Gastrocnemius medialis (tissue), 4 donors: ENCODE measurements at regions not wholly inside any gene's neighbourhood (a gene's known extent, or its start where the extent isn't known, plus 50 kb on each side); places are given as distances from the start of the nearest gene placed in this dataset.

Source experiments
- ATAC-seq, 2 donors: fragments of 150-250 bp; one replicate each; pipeline ENCODE4 v1.9.1; 2016
- DNase-seq, 2 donors: peaks; one replicate each; pipeline ENCODE4 v3.0.0-alpha.2; 2019
- H3K27ac ChIP-seq, 4 donors: fragments of 200-600 bp; sonication (generic); 1 replicate in 1 of 4; 2 replicates in 3 of 4; pipeline ENCODE4 v1.5.1; 2016 to 2018; ENCODE audit warnings: mild to moderate bottlenecking in 2 of 4, moderate library complexity in 1 of 4
- H3K27me3 ChIP-seq, 3 donors: fragments of 200-600 bp; sonication (generic) in 2 of 3; 1 replicate in 1 of 3; 2 replicates in 2 of 3; pipeline versions ENCODE4 v1.5.1 to v1.6.0; 2016 to 2019; ENCODE audit warnings: mild to moderate bottlenecking in 1 of 3, moderate library complexity in 1 of 3
- H3K36me3 ChIP-seq, 2 donors: fragments of 200-600 bp; sonication (generic) in 1 of 2; one replicate each; pipeline ENCODE4 v1.5.1; 2017 to 2018
- H3K4me1 ChIP-seq, 2 donors: fragments of 200-600 bp; sonication (generic) in 1 of 2; one replicate each; pipeline ENCODE4 v1.5.1; 2016 to 2017; ENCODE audit warnings: mild to moderate bottlenecking in 2 of 2
- H3K4me3 ChIP-seq, 4 donors: fragments of 200-600 bp; sonication (generic) in 3 of 4; 1 replicate in 1 of 4; 2 replicates in 3 of 4; pipeline ENCODE4 v1.5.1; 2016 to 2019; ENCODE audit warnings: mild to moderate bottlenecking in 2 of 4
- H3K9me3 ChIP-seq, 3 donors: fragments of 200-600 bp; sonication (generic) in 2 of 3; 1 replicate in 1 of 3; 2 replicates in 2 of 3; pipeline ENCODE4 v1.5.1; 2016 to 2019
- POLR2A ChIP-seq, 2 donors: fragments of 450-650 bp; IDR thresholded peaks; one replicate each; pipeline ENCODE4 v1.6.1; 2017; ENCODE audit warnings: antibody characterized with exemption in 2 of 2, mild to moderate bottlenecking in 2 of 2, moderate library complexity in 2 of 2
- in situ Hi-C, 4 donors: fragments of 200-750 bp; cut with MboI; loops; one replicate each; pipeline versions ENCODE4 v1.15.0 to v1.8.0; 2017; ENCODE audit warnings: low sequenced_read_pairs in 4 of 4
- intact Hi-C: fragments of 100-400 bp; cut with DNase I; formaldehyde crosslinking; loops from one replicate; pipeline ENCODE4 v1.15.1; 2023; ENCODE audit warnings: low total_unique reads
- TF ChIP-seq, protein P1 (sequence below), 5 experiments: fragments of 450-650 bp in 3 of 5; fragments of 200-600 bp in 2 of 5; sonication (generic) in 2 of 5; IDR thresholded peaks in 4 of 5; conservative IDR thresholded peaks in 1 of 5; 1 replicate in 4 of 5; 2 replicates in 1 of 5; pipeline ENCODE4 v1.5.1; 2016 to 2019; ENCODE audit warnings: antibody characterized with exemption in 5 of 5, mild to moderate bottlenecking in 3 of 5, moderate library complexity in 3 of 5

DNA sequence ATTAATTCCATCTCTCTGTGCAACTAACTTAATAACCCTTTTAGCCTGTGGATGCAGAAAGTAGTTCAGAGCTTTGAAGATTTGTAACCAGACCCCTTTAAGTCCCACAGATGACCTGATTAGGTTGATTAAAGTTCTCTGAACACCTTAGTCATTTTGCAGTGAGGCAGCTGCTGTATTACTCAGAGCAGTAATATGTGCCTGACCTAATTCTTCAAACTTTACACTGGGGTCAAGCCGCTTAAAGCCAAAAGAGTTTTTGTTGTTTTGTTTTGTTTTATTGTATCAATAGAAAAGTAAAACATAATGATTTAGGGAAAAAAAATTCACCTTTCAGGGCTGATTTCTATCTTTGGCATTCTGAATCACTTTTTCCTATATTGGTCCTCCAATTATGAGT is 78.6 kb upstream of the PLEKHG7 start:
- peak in 1 of 2 donors; percentile 33 for ATAC-seq

DNA sequence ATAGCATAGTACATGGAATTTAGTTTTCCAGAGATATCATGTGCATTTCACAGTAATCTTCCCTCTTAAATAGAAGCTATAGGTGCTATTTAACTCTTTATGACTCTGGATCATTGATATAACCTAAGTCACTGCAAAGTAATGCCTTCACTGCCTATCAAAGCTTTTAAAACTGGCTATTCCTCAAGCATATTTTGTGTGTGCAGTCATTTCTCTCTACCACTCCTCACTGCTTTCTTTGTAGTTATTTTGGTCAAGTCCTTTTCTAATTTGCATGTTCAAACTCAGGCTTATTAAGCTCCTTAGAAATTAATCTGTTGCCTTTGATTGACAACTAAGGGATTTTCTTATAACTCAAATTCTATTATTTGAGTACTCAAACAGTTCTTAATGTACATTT is 79.4 kb upstream of the PLEKHG7 start:
- TF ChIP-seq POLR2A (IDR thresholded peaks at IDR 0.05): no peak
- TF ChIP-seq, protein P1, sequence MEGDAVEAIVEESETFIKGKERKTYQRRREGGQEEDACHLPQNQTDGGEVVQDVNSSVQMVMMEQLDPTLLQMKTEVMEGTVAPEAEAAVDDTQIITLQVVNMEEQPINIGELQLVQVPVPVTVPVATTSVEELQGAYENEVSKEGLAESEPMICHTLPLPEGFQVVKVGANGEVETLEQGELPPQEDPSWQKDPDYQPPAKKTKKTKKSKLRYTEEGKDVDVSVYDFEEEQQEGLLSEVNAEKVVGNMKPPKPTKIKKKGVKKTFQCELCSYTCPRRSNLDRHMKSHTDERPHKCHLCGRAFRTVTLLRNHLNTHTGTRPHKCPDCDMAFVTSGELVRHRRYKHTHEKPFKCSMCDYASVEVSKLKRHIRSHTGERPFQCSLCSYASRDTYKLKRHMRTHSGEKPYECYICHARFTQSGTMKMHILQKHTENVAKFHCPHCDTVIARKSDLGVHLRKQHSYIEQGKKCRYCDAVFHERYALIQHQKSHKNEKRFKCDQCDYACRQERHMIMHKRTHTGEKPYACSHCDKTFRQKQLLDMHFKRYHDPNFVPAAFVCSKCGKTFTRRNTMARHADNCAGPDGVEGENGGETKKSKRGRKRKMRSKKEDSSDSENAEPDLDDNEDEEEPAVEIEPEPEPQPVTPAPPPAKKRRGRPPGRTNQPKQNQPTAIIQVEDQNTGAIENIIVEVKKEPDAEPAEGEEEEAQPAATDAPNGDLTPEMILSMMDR (IDR thresholded peaks at IDR 0.05 in 4 of 5, conservative IDR thresholded peaks at IDR 0.05 in 1 of 5): no peak
- in situ Hi-C loops (no loop called here), intact Hi-C loops (no loop called here)
- no peak for ATAC-seq
- Histone ChIP-seq H3K4me3 (no peak overlapping the region), H3K9me3 (no peaks in the 10 kb centered on the region), H3K36me3 (no peaks in the 10 kb centered on the region), H3K4me1 (no peaks in the 10 kb centered on the region), H3K27me3 (no peaks in the 10 kb centered on the region), H3K27ac (no peak overlapping the region)
- no peak for DNase-seq

More for the DNA sequence above, 78.6 kb upstream of the PLEKHG7 start:
- in situ Hi-C loops: no loop called here
- no peaks in the 10 kb centered on the region for H3K27me3 ChIP-seq
- TF ChIP-seq, protein P1 (IDR thresholded peaks at IDR 0.05 in 4 of 5, conservative IDR thresholded peaks at IDR 0.05 in 1 of 5): no peak
- TF ChIP-seq POLR2A (IDR thresholded peaks at IDR 0.05): no peak
- no peak for DNase-seq
- no peaks in the 10 kb centered on the region for H3K9me3 ChIP-seq
- H3K4me1 ChIP-seq: no peaks in the 10 kb centered on the region
- H3K4me3 ChIP-seq: no peak overlapping the region
- no peaks in the 10 kb centered on the region for H3K36me3 ChIP-seq
- intact Hi-C loops: no loop called here
- no peak overlapping the region for H3K27ac ChIP-seq

DNA sequence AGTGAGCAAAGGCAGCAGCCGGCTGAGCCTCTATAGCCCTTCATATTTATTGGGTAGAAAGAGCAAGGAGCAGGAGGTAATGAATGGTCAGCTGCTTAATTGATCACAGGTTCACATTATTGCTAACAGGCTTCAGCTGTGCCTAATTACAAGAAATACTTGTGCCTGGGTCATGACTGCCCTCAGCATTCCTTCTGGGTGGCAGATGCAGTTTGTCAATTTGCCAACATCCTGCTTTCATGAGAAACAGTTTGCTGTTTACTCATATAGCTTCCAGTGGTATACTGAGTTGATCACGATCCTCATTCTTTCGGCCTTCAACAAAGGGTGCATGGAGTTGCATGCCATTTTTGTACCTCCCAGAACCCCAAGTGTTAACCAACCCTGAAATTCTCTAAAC is 81.0 kb upstream of the PLEKHG7 start:
- no peaks in the 10 kb centered on the region for H3K36me3 ChIP-seq

DNA sequence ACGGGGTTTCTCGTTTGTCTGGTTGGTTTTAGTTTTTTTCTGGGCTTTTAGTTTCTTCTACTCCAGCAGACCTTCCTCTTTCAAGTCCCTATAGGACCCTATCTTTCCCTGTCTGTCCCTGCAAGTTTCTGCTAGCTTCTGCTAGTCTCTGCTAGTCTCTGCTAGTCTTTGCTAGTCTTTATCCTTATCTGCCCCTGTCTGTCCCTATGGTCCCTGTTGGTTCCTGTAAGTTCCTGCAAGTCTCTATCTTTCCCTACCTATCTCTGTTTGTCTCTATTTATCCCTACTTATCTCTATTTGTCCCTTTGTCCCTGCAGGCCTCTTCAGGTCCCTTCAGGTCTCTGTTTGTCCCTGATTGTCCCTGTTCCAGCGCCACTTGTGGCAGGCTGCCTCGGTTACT is 81.5 kb upstream of the PLEKHG7 start:
- Histone ChIP-seq H3K27ac (no peak overlapping the region), H3K9me3 (no peaks in the 10 kb centered on the region), H3K4me1 (no peaks in the 10 kb centered on the region), H3K4me3 (no peak overlapping the region), H3K36me3 (no peaks in the 10 kb centered on the region), H3K27me3 (no peaks in the 10 kb centered on the region)
- DNase-seq: no peak
- no peak for ATAC-seq
- in situ Hi-C loops: no loop called here
- TF ChIP-seq, protein P1 (IDR thresholded peaks at IDR 0.05 in 4 of 5, conservative IDR thresholded peaks at IDR 0.05 in 1 of 5): no peak
- no peak for TF ChIP-seq POLR2A (IDR thresholded peaks at IDR 0.05)
- intact Hi-C loops: no loop called here

More for the DNA sequence above, 81.0 kb upstream of the PLEKHG7 start:
- in situ Hi-C loops: no loop called here
- Histone ChIP-seq H3K27ac (no peak overlapping the region), H3K9me3 (no peaks in the 10 kb centered on the region), H3K4me3 (no peak overlapping the region), H3K27me3 (no peaks in the 10 kb centered on the region), H3K4me1 (no peaks in the 10 kb centered on the region)
- intact Hi-C loops: no loop called here
- TF ChIP-seq, protein P1 (IDR thresholded peaks at IDR 0.05 in 4 of 5, conservative IDR thresholded peaks at IDR 0.05 in 1 of 5): no peak
- no peak for TF ChIP-seq POLR2A (IDR thresholded peaks at IDR 0.05)
- no peak for ATAC-seq
- DNase-seq: no peak
